ENCODE measurements at regions not wholly inside any gene's neighbourhood (a gene's known extent, or its start where the extent isn't known, plus 50 kb on each side); places are given as distances from the start of the nearest gene placed in this dataset.

- no peak for DNase-seq (ENCODE audit: low read depth in 1 of 2, low spot score in 2 of 2)
- no peaks in the 10 kb centered on the region for H3K36me3 ChIP-seq (ENCODE audit: control insufficient read depth in 2 of 4, insufficient read depth in 4 of 4, low read length in 3 of 4)
- H3K4me3 ChIP-seq (ENCODE audit: extremely low read depth in 1 of 4, insufficient read depth in 2 of 4, low read depth in 3 of 4, low read length in 4 of 4): no peak overlapping the region
- no peak overlapping the region for H2BK20ac ChIP-seq (ENCODE audit: low read length)
- no peak overlapping the region for H3K4me2 ChIP-seq (ENCODE audit: insufficient read depth in 1 of 2, low read depth in 2 of 2, low read length in 2 of 2)
- H2BK15ac ChIP-seq (ENCODE audit: low read length): no peak overlapping the region
- no peaks in the 10 kb centered on the region for H3K27me3 ChIP-seq (replicated peaks in 1 of 4; ENCODE audit: control insufficient read depth in 3 of 4, extremely low read depth in 1 of 4, insufficient read depth in 3 of 4, low read length in 3 of 4)
- CTCF ChIA-PET (ENCODE audit: partially characterized antibody): interaction anchor here (0.6 to 0.7 kb wide), 2 partner anchors 20 to 1402 kb away, joined by 3 to 5 read pairs; no protein-coding TSS in a partner anchor
- H2BK5ac ChIP-seq (ENCODE audit: low read depth, low read length): no peak overlapping the region
- H3K9me3 ChIP-seq (ENCODE audit: insufficient read depth in 2 of 2, low read depth in 1 of 2, low read length in 1 of 2): no peaks in the 10 kb centered on the region
- 81% methylated on average over 5 of the region's 5 CpGs; no CpG with 5 or more reads in 1 of the 2 experiments for WGBS, 2 experiments (ENCODE audit: extremely low coverage in 1 of 2, insufficient coverage in 1 of 2, insufficient read length in 1 of 2, insufficient replicate concordance in 2 of 2, low coverage in 1 of 2, low lambda C conversion rate in 2 of 2, missing lambda C conversion rate in 1 of 2)
- H3K18ac ChIP-seq (ENCODE audit: extremely low read depth, low read length): no peak overlapping the region
- H3K9ac ChIP-seq (replicated peaks in 1 of 4; ENCODE audit: extremely low read depth in 1 of 4, low read depth in 3 of 4, low read length in 3 of 4): no peak overlapping the region
- no peaks in the 10 kb centered on the region for H3K23me2 ChIP-seq (ENCODE audit: low read depth, low read length)
- H2AK5ac ChIP-seq (ENCODE audit: low read depth, low read length): no peak overlapping the region
- H4K8ac ChIP-seq (ENCODE audit: extremely low read depth, insufficient read depth, low read length): no peak overlapping the region
- H4K5ac ChIP-seq (ENCODE audit: insufficient read length, low read depth, low read length): no peak overlapping the region
- POLR2A ChIA-PET (ENCODE audit: partially characterized antibody): interaction anchor here (0.9 kb wide), 1 partner anchor 15 kb away, joined by 4 read pairs; no protein-coding TSS in a partner anchor
- no peak overlapping the region for H2BK12ac ChIP-seq (ENCODE audit: low read depth, low read length)
- no peaks in the 10 kb centered on the region for H3K4me1 ChIP-seq (replicated peaks in 1 of 4; ENCODE audit: control insufficient read depth in 3 of 4, insufficient read depth in 4 of 4, low read length in 3 of 4)
- no peak overlapping the region for H3K27ac ChIP-seq (ENCODE audit: low read depth, low read length)
- FAIRE-seq: no peak
- H3K23ac ChIP-seq (ENCODE audit: insufficient read length): no peak overlapping the region
- H4K91ac ChIP-seq (replicated peaks; ENCODE audit: insufficient read length, low read length): no peak overlapping the region
- H3K79me2 ChIP-seq (ENCODE audit: control insufficient read depth in 1 of 2, insufficient read depth in 2 of 2, low read length in 2 of 2): no peaks in the 10 kb centered on the region
- H3K56ac ChIP-seq (replicated peaks; ENCODE audit: insufficient read length, low read depth, low read length): no peak overlapping the region
- no peak overlapping the region for H2AFZ ChIP-seq (ENCODE audit: low read length)
- H3K79me1 ChIP-seq (ENCODE audit: low read depth, low read length): no peaks in the 10 kb centered on the region
- H2BK120ac ChIP-seq (replicated peaks; ENCODE audit: low read depth, low read length): no peak overlapping the region
- H4K20me1 ChIP-seq (replicated peaks in 1 of 2; ENCODE audit: control insufficient read depth in 1 of 2, insufficient read depth in 2 of 2, low read length in 2 of 2): no peaks in the 10 kb centered on the region
- H3K4ac ChIP-seq (replicated peaks; ENCODE audit: insufficient read length, low read depth, low read length): no peak overlapping the region
- H3K14ac ChIP-seq (ENCODE audit: insufficient read length): no peak overlapping the region
- TF ChIP-seq E2F6 (IDR thresholded peaks at IDR 0.05): no peak
- no peak for TF ChIP-seq USF2 (IDR thresholded peaks at IDR 0.05; ENCODE audit: low read length)
Observed at GRCh38 chr10:20473023-20473760, 423.9 kb downstream of the NEBL start.

Data from H1 (cell line).